C4-2B (cell line): ENCODE measurements at regions not wholly inside any gene's neighbourhood (a gene's known extent, or its start where the extent isn't known, plus 50 kb on each side); places are given as distances from the start of the nearest gene placed in this dataset.

ENCODE experiments used
- H3K27ac ChIP-seq: fragments of 450-650 bp; 2 replicates; pipeline ENCODE4 v1.5.1; 2017
- CTCF ChIP-seq: fragments of 450-650 bp; conservative IDR thresholded peaks from 2 replicates; pipeline ENCODE4 v1.5.1; 2017; ENCODE audit warnings: mild to moderate bottlenecking
- ZFX ChIP-seq: fragments of 450-650 bp; IDR thresholded peaks from 2 replicates; pipeline ENCODE4 v1.6.1; 2017

GRCh38 chr13:103283451-103283820 lies 217.2 kb upstream of the SLC10A2 start:
- TF ChIP-seq ZFX (no peak), CTCF (no peak)
- no peak overlapping the region for H3K27ac ChIP-seq

DNA sequence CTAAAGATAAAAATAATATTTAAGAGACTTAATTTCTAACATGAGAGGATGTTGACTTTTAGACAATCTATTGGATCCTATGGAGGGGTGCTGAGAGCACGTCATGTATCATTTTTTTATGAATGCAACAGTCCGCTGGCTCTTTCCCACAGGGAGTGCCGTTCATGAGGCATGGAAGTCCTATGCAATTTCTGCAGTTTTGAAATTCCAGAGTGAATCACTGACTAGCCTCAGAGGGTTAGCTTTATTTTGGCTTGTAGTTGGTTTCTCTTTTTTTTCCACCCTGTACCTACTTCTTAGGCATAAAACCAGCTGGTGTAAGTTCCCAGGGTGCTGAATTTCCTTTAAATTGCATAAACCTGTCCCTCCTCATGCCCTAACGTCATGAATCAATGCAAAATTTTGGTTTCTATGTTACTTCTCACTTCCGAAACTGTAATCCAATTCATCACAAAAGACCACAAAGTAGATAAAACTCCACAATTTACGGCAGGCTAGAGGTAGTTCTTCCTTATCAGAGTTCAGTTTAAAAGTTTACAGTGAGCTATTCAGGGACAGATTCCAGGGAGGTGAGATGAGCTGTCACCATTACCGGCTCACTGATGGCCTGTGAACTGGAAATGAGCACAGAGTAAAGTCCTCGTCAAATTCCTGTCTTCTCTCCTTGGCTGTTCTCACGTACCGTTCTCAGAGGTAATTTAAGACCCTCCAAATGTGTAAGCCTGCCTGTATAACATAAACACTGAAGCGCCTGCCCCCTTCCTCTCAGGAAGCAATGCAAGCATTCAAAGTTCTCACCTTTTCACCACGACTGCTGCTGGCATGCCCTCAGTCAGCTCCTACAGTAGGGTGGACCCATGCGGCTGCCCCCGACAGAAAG lies 216.6 kb upstream of the SLC10A2 start:
- TF ChIP-seq ZFX (no peak), CTCF (no peak)

GRCh38 chr13:103277959-103278694 lies 211.9 kb upstream of the SLC10A2 start:
- TF ChIP-seq CTCF: no peak; the same call in 1 of the 2 replicates
- TF ChIP-seq ZFX: no peak

More for the DNA sequence above, 216.6 kb upstream of the SLC10A2 start:
- H3K27ac ChIP-seq: no peak overlapping the region

GRCh38 chr13:103276775-103277498 lies 210.7 kb upstream of the SLC10A2 start:
- TF ChIP-seq CTCF (no peak), ZFX (no peak)
- H3K27ac ChIP-seq: no peak overlapping the region

More at GRCh38 chr13:103277959-103278694, 211.9 kb upstream of the SLC10A2 start:
- H3K27ac ChIP-seq: no peak overlapping the region

DNA sequence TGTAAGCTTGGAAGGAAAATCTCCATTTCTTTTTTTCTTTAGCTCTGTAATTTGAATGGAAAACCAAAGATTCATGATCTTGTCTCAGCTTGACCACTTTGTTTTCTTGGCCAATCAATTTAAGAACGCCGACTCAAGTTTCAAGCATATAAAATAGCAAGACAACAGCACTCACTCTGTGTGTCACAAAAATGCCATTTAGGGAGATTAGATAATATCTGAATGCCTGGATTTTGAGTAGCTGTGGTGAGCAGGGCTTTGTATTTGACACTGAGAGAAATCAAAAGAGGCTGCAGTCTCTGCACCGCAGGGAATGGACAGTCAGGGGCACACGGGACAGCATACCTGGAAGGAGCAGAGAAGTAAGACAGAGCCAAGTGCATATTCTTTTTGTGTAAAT lies 209.5 kb upstream of the SLC10A2 start:
- TF ChIP-seq ZFX (no peak), CTCF (no peak)
- H3K27ac ChIP-seq: no peak overlapping the region

DNA sequence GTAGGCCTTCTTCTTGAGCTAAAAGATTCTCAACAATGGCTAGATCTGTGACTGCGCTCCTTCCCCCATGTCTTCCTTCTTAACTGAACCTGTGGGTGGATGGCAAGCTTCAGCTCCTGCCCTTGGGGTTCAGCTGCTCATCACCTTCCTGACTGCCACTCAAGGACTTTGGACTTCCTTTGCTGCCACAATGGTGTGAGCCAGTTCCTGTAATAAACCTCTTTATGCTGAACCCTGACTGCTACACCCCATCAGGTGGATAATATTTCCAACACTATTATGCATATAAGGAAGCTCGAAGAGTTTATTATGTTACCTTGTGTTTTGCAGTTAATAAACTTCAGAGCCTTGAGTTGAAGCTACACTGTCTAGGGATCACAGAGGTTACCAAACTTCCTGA lies 208.9 kb upstream of the SLC10A2 start:
- TF ChIP-seq CTCF (no peak), ZFX (no peak)
- no peak overlapping the region for H3K27ac ChIP-seq

- H3K27ac ChIP-seq: no peak overlapping the region
- TF ChIP-seq ZFX (no peak), CTCF (no peak)
Observed at GRCh38 chr13:103273825-103274224, 207.6 kb upstream of the SLC10A2 start.
